H1 (cell line): ENCODE measurements at regions not wholly inside any gene's neighbourhood (a gene's known extent, or its start where the extent isn't known, plus 50 kb on each side); places are given as distances from the start of the nearest gene placed in this dataset.

Experiments
- CTCF ChIA-PET: fragments of 300-600 bp; sonication (Branson Sonifier 250); formaldehyde crosslinking; loops from one replicate; lab custom pipeline; 2021; ENCODE audit not compliant: partially characterized antibody; lab: Charles Lee
- POLR2A ChIA-PET: fragments of 300-600 bp; sonication (Branson Sonifier 250); formaldehyde crosslinking; loops from one replicate; lab custom pipeline; 2021; ENCODE audit warnings: inconsistent platforms; ENCODE audit not compliant: partially characterized antibody; lab: Charles Lee
- DNase-seq, 2 experiments: peaks; one replicate each; pipeline versions ENCODE4 v3.0.0 to v3.0.0-alpha.2; 2010 to 2022; ENCODE audit warnings: low spot score in 2 of 2, low read depth in 1 of 2, mixed read lengths in 1 of 2
- FAIRE-seq: peaks from 2 replicates; lab custom pipeline; 2011; peaks lifted over from hg19 to GRCh38; lab: Jason Lieb, UNC
- H2AFZ ChIP-seq: 2 replicates; pipeline ENCODE4 v1.8.1; 2012; ENCODE audit warnings: low read length, inconsistent platforms
- H2AK5ac ChIP-seq: 2 replicates; pipeline ENCODE4 v1.6.1; 2013; ENCODE audit warnings: low read depth, low read length
- H2BK120ac ChIP-seq: replicated peaks from 2 replicates; pipeline ENCODE3; 2013; ENCODE audit warnings: low read depth, low read length, inconsistent platforms
- H2BK12ac ChIP-seq: 2 replicates; pipeline ENCODE4 v1.6.1; 2013; ENCODE audit warnings: low read depth, low read length
- H2BK15ac ChIP-seq: 2 replicates; pipeline ENCODE4 v1.6.1; 2013; ENCODE audit warnings: low read length
- H2BK20ac ChIP-seq: 2 replicates; pipeline ENCODE4 v1.6.1; 2013; ENCODE audit warnings: low read length
- H2BK5ac ChIP-seq: 2 replicates; pipeline ENCODE4 v1.6.1; 2013; ENCODE audit warnings: low read depth, low read length
- H3K14ac ChIP-seq: 2 replicates; pipeline ENCODE4 v1.6.1; 2013; ENCODE audit warnings: inconsistent platforms; ENCODE audit not compliant: insufficient read length
- H3K18ac ChIP-seq: 2 replicates; pipeline ENCODE4 v1.6.1; 2013; ENCODE audit warnings: low read length; ENCODE audit errors: extremely low read depth
- H3K23ac ChIP-seq: 2 replicates; pipeline ENCODE4 v1.6.1; 2013; ENCODE audit warnings: inconsistent platforms; ENCODE audit not compliant: insufficient read length
- H3K23me2 ChIP-seq: 2 replicates; pipeline ENCODE4 v1.6.1; 2013; ENCODE audit warnings: low read depth, low read length
- H3K27ac ChIP-seq: 2 replicates; pipeline ENCODE4 v1.6.1; 2011; ENCODE audit warnings: low read depth, low read length, inconsistent platforms
- H3K27me3 ChIP-seq, 4 experiments: replicated peaks in 1 of 4; 1 replicate in 1 of 4; 2 replicates in 3 of 4; pipeline versions ENCODE4 v1.6.1 to v1.8.1; 2011 to 2013; ENCODE audit warnings: low read length in 3 of 4, mild to moderate bottlenecking in 3 of 4, inconsistent platforms in 2 of 4, mixed read lengths in 2 of 4, moderate library complexity in 1 of 4; ENCODE audit not compliant: control insufficient read depth in 3 of 4, insufficient read depth in 3 of 4; ENCODE audit errors: extremely low read depth in 1 of 4
- H3K36me3 ChIP-seq, 4 experiments: 2 replicates each; pipeline versions ENCODE4 v1.6.1 to v1.8.1; 2011 to 2013; ENCODE audit warnings: mild to moderate bottlenecking in 4 of 4, low read length in 3 of 4, moderate library complexity in 2 of 4, control low read depth in 1 of 4, inconsistent platforms in 1 of 4; ENCODE audit not compliant: insufficient read depth in 4 of 4, control insufficient read depth in 2 of 4
- H3K4ac ChIP-seq: replicated peaks from 2 replicates; pipeline ENCODE3; 2013; ENCODE audit warnings: low read length, low read depth, mixed read lengths, inconsistent platforms; ENCODE audit not compliant: insufficient read length
- H3K4me1 ChIP-seq, 4 experiments: replicated peaks in 1 of 4; 1 replicate in 1 of 4; 2 replicates in 3 of 4; pipeline versions ENCODE4 v1.6.1 to v1.8.1; 2011 to 2013; ENCODE audit warnings: low read length in 3 of 4, inconsistent platforms in 2 of 4, mixed read lengths in 1 of 4; ENCODE audit not compliant: insufficient read depth in 4 of 4, control insufficient read depth in 3 of 4
- H3K4me2 ChIP-seq, 2 experiments: 2 replicates each; pipeline versions ENCODE4 v1.6.1 to v1.8.1; 2011 to 2013; ENCODE audit warnings: low read depth in 2 of 2, low read length in 2 of 2, control low read depth in 1 of 2, inconsistent platforms in 1 of 2, mild to moderate bottlenecking in 1 of 2; ENCODE audit not compliant: insufficient read depth in 1 of 2
- H3K4me3 ChIP-seq, 4 experiments: fragments of 200-600, 300-600 bp in 1 of 4; sonication (generic), shearing (Covaris generic), sonication (Bioruptor Twin) in 1 of 4; 2 replicates each; pipeline versions ENCODE4 v1.5.1 to v1.8.1; 2011 to 2016; ENCODE audit warnings: low read length in 4 of 4, low read depth in 3 of 4, control low read depth in 2 of 4, inconsistent platforms in 2 of 4, mild to moderate bottlenecking in 2 of 4, mixed read lengths in 1 of 4, moderate library complexity in 1 of 4; ENCODE audit not compliant: insufficient read depth in 2 of 4; ENCODE audit errors: extremely low read depth in 1 of 4
- H3K56ac ChIP-seq: replicated peaks from 2 replicates; pipeline ENCODE3; 2013; ENCODE audit warnings: low read depth, mild to moderate bottlenecking, mixed read lengths, low read length, inconsistent platforms; ENCODE audit not compliant: insufficient read length
- H3K79me1 ChIP-seq: 2 replicates; pipeline ENCODE4 v1.6.1; 2013; ENCODE audit warnings: low read depth, low read length, control low read depth
- H3K79me2 ChIP-seq, 2 experiments: 2 replicates each; pipeline versions ENCODE4 v1.6.1 to v1.8.1; 2012 to 2013; ENCODE audit warnings: low read length in 2 of 2, mild to moderate bottlenecking in 2 of 2, inconsistent platforms in 1 of 2; ENCODE audit not compliant: insufficient read depth in 2 of 2, control insufficient read depth in 1 of 2
- H3K9ac ChIP-seq, 4 experiments: replicated peaks in 1 of 4; 1 replicate in 1 of 4; 2 replicates in 3 of 4; pipeline versions ENCODE4 v1.6.1 to v1.8.1; 2011 to 2013; ENCODE audit warnings: low read depth in 3 of 4, low read length in 3 of 4, control low read depth in 2 of 4, mild to moderate bottlenecking in 2 of 4, moderate library complexity in 2 of 4, inconsistent platforms in 1 of 4; ENCODE audit errors: extremely low read depth in 1 of 4
- H3K9me3 ChIP-seq, 2 experiments: 2 replicates each; pipeline versions ENCODE4 v1.6.1 to v1.8.1; 2012 to 2013; ENCODE audit warnings: mild to moderate bottlenecking in 2 of 2, moderate library complexity in 2 of 2, control low read depth in 1 of 2, inconsistent platforms in 1 of 2, low read depth in 1 of 2, low read length in 1 of 2, mixed read lengths in 1 of 2; ENCODE audit not compliant: insufficient read depth in 2 of 2
- H4K20me1 ChIP-seq, 2 experiments: replicated peaks in 1 of 2; 2 replicates each; pipeline versions ENCODE3 to v1.8.1; 2011 to 2013; ENCODE audit warnings: inconsistent platforms in 2 of 2, low read length in 2 of 2, mild to moderate bottlenecking in 1 of 2; ENCODE audit not compliant: insufficient read depth in 2 of 2, control insufficient read depth in 1 of 2
- H4K5ac ChIP-seq: 2 replicates; pipeline ENCODE4 v1.6.1; 2013; ENCODE audit warnings: low read length, low read depth, mixed read lengths, inconsistent platforms; ENCODE audit not compliant: insufficient read length
- H4K8ac ChIP-seq: 2 replicates; pipeline ENCODE4 v1.8.0; 2013; ENCODE audit warnings: mild to moderate bottlenecking, moderate library complexity, low read length, inconsistent platforms; ENCODE audit not compliant: insufficient read depth; ENCODE audit errors: extremely low read depth
- H4K91ac ChIP-seq: replicated peaks from 2 replicates; pipeline ENCODE3; 2013; ENCODE audit warnings: low read length, mixed read lengths, inconsistent platforms; ENCODE audit not compliant: insufficient read length
- CBX5 ChIP-seq: fragments of 300-800, 300-1000 bp; sonication (generic); IDR thresholded peaks from 2 replicates; pipeline ENCODE4 v1.7.1; 2016; ENCODE audit warnings: antibody characterized with exemption, low read length, low read depth
- EZH2 ChIP-seq: fragments of 200-600 bp; sonication (generic); IDR thresholded peaks from 2 replicates; pipeline ENCODE4 v1.7.1; 2012; ENCODE audit warnings: low read depth, mild to moderate bottlenecking, moderate library complexity, low read length, inconsistent platforms; ENCODE audit not compliant: severe bottlenecking
- KDM4A ChIP-seq: IDR thresholded peaks from one replicate; pipeline ENCODE4 v1.7.1; 2012; ENCODE audit warnings: low read depth, mild to moderate bottlenecking, moderate library complexity, low read length, inconsistent platforms; ENCODE audit not compliant: severe bottlenecking
- NRF1 ChIP-seq: IDR thresholded peaks from 2 replicates; pipeline ENCODE4 v1.6.1; 2011; ENCODE audit warnings: mild to moderate bottlenecking, low read depth, low read length, improper control_type of control experiment
- POLR2AphosphoS5 ChIP-seq: IDR thresholded peaks from 2 replicates; pipeline ENCODE4 v1.6.1; 2011; ENCODE audit warnings: low read depth, low read length
- RXRA ChIP-seq: IDR thresholded peaks from 2 replicates; pipeline ENCODE4 v1.6.1; 2011; ENCODE audit warnings: low read depth, mild to moderate bottlenecking, low read length, moderate library complexity; ENCODE audit not compliant: insufficient read depth
- SIRT6 ChIP-seq: IDR thresholded peaks from one replicate; pipeline ENCODE4 v1.7.1; 2012; ENCODE audit warnings: low read length, inconsistent platforms
- SP1 ChIP-seq: IDR thresholded peaks from 2 replicates; pipeline ENCODE4 v1.6.1; 2011; ENCODE audit warnings: low read depth, low read length
- SP4 ChIP-seq: IDR thresholded peaks from 2 replicates; pipeline ENCODE4 v1.6.1; 2012; ENCODE audit warnings: low read length, inconsistent platforms
- TAF7 ChIP-seq: optimal IDR thresholded peaks from 2 replicates; pipeline ENCODE3; 2011; ENCODE audit warnings: low read depth, mild to moderate bottlenecking, inconsistent platforms, low read length, moderate library complexity, borderline replicate concordance
- TEAD4 ChIP-seq: IDR thresholded peaks from 2 replicates; pipeline ENCODE4 v1.6.1; 2012; ENCODE audit warnings: low read depth, low read length, inconsistent platforms, mixed read lengths
- WGBS, 2 experiments: shearing (Covaris generic) in 1 of 2; methylation state at CpG; one replicate each; pipeline versions ENCODE4 v1.1.6 to v1.1.7; 2013 to 2015; ENCODE audit warnings: low lambda C conversion rate in 2 of 2, mixed read lengths in 2 of 2, inconsistent platforms in 1 of 2, low coverage in 1 of 2, missing lambda C conversion rate in 1 of 2; ENCODE audit not compliant: insufficient replicate concordance in 2 of 2, insufficient coverage in 1 of 2, insufficient read length in 1 of 2; ENCODE audit errors: extremely low coverage in 1 of 2, missing lambda C conversion rate in 1 of 2; 5-methylcytosine and 5-hydroxymethylcytosine counted together

- Histone ChIP-seq H4K91ac (no peak overlapping the region), H3K79me1 (no peaks in the 10 kb centered on the region), H2BK15ac (no peak overlapping the region), H3K27me3 (no peaks in the 10 kb centered on the region; a peak in 1 of 7 replicates), H4K20me1 (no peaks in the 10 kb centered on the region), H3K56ac (no peak overlapping the region), H2BK5ac (no peak overlapping the region), H4K8ac (no peak overlapping the region), H2AK5ac (no peak overlapping the region), H3K4ac (no peak overlapping the region), H2BK120ac (no peak overlapping the region), H2BK20ac (no peak overlapping the region), H2BK12ac (no peak overlapping the region), H3K23ac (no peak overlapping the region), H3K36me3 (no peaks in the 10 kb centered on the region), H3K14ac (no peak overlapping the region), H3K9me3 (peaks cover 5 to 13% of the 10 kb centered on the region in 2 experiments; a peak in 2 of 4 replicates), H2AFZ (no peak overlapping the region), H3K23me2 (no peaks in the 10 kb centered on the region), H3K9ac (no peak overlapping the region), H3K4me2 (no peak overlapping the region), H3K27ac (no peak overlapping the region), H3K18ac (no peak overlapping the region), H4K5ac (no peak overlapping the region), H3K79me2 (no peaks in the 10 kb centered on the region), H3K4me3 (no peak overlapping the region), H3K4me1 (peaks cover 0 to 3% (median 0%) of the 10 kb centered on the region in 4 experiments; a peak in 1 of 7 replicates)
- 56% methylated on average over 3 of the region's 3 CpGs; no CpG with 5 or more reads in 1 of the 2 experiments for WGBS, 2 experiments
- POLR2A ChIA-PET = no interaction called here
- no peak for DNase-seq
- no peak for TF ChIP-seq SP4
- TF ChIP-seq EZH2 = no peak
- TF ChIP-seq TEAD4 = no peak
- no peak for TF ChIP-seq POLR2AphosphoS5
- no peak for TF ChIP-seq SP1
- no peak for TF ChIP-seq RXRA
- no peak for TF ChIP-seq TAF7
- TF ChIP-seq CBX5 = no peak
- no peak for TF ChIP-seq SIRT6
- no peak for TF ChIP-seq KDM4A
- no peak for TF ChIP-seq NRF1
- no peak for FAIRE-seq
- CTCF ChIA-PET = interaction anchor here (1.0 kb wide), 1 partner anchor 48 kb away, joined by 3 read pairs; no protein-coding TSS in a partner anchor
Measured at GRCh38 chr3:139159356-139159755, 114.7 kb upstream of the PRR23C start.
